ENCODE measurements at regions not wholly inside any gene's neighbourhood (a gene's known extent, or its start where the extent isn't known, plus 50 kb on each side); places are given as distances from the start of the nearest gene placed in this dataset.
A peak's percentile ranks its signal among the peaks of the same experiment; 100 is the strongest.

- H3K27ac Mint-ChIP-seq, result no peak overlapping the region
- no peak overlapping the region for H3K4me3 Mint-ChIP-seq
- no peaks in the 10 kb centered on the region for H3K9me3 Mint-ChIP-seq
- no peaks in the 10 kb centered on the region for H3K27me3 Mint-ChIP-seq
- peaks cover 1 to 5% (median 3%) of the 10 kb centered on the region in 3 donors for H3K4me1 Mint-ChIP-seq
- H3K36me3 Mint-ChIP-seq, result no peaks in the 10 kb centered on the region
These were observed 220.0 kb downstream of the ESM1 start for GRCh38 chr5:54765165-54766028.

GRCh38 chr5:54764102-54765090 is 221.0 kb downstream of the ESM1 start:
- Mint-ChIP-seq H3K36me3 (no peaks in the 10 kb centered on the region), H3K4me3 (peak overlapping the region in 1 of 4 donors; percentile 27), H3K4me1 (peaks cover 0 to 3% (median 1%) of the 10 kb centered on the region in 3 donors), H3K9me3 (no peaks in the 10 kb centered on the region), H3K27ac (no peak overlapping the region), H3K27me3 (no peaks in the 10 kb centered on the region)

GRCh38 chr5:54761213-54761701 is 224.1 kb downstream of the ESM1 start:
- H3K27ac Mint-ChIP-seq, result no peak overlapping the region
- peaks cover 8 to 10% (median 9%) of the 10 kb centered on the region in 3 donors for H3K4me1 Mint-ChIP-seq
- H3K36me3 Mint-ChIP-seq, result no peaks in the 10 kb centered on the region
- no peaks in the 10 kb centered on the region for H3K27me3 Mint-ChIP-seq
- H3K4me3 Mint-ChIP-seq, result no peak overlapping the region
- no peaks in the 10 kb centered on the region for H3K9me3 Mint-ChIP-seq

GRCh38 chr5:54760182-54760935 is 225.0 kb downstream of the ESM1 start:
- Mint-ChIP-seq H3K4me1 (peaks cover 16 to 19% (median 18%) of the 10 kb centered on the region in 3 donors), H3K4me3 (no peak overlapping the region), H3K36me3 (no peaks in the 10 kb centered on the region), H3K9me3 (no peaks in the 10 kb centered on the region), H3K27me3 (no peaks in the 10 kb centered on the region), H3K27ac (no peak overlapping the region)

GRCh38 chr5:54758038-54758437 is 227.4 kb downstream of the ESM1 start:
- no peaks in the 10 kb centered on the region for H3K27me3 Mint-ChIP-seq
- H3K4me1 Mint-ChIP-seq, result peaks cover 37 to 40% (median 37%) of the 10 kb centered on the region in 3 donors
- no peaks in the 10 kb centered on the region for H3K9me3 Mint-ChIP-seq
- H3K4me3 Mint-ChIP-seq, result no peak overlapping the region
- peaks cover 2% of the 10 kb centered on the region for H3K36me3 Mint-ChIP-seq
- no peak overlapping the region for H3K27ac Mint-ChIP-seq

GRCh38 chr5:54757541-54757940 is 227.9 kb downstream of the ESM1 start:
- Mint-ChIP-seq H3K9me3 (no peaks in the 10 kb centered on the region), H3K27me3 (no peaks in the 10 kb centered on the region), H3K36me3 (peaks cover 4% of the 10 kb centered on the region), H3K4me3 (no peak overlapping the region), H3K27ac (no peak overlapping the region), H3K4me1 (peaks cover 41 to 44% (median 41%) of the 10 kb centered on the region in 3 donors)

GRCh38 chr5:54756796-54757402 is 228.5 kb downstream of the ESM1 start:
- Mint-ChIP-seq H3K9me3 (no peaks in the 10 kb centered on the region), H3K4me3 (peak overlapping the region in 2 of 4 donors; percentile 67 to 85), H3K4me1 (peaks cover 41 to 44% (median 41%) of the 10 kb centered on the region in 3 donors), H3K27me3 (no peaks in the 10 kb centered on the region), H3K27ac (no peak overlapping the region), H3K36me3 (peaks cover 4% of the 10 kb centered on the region)

- Mint-ChIP-seq H3K27ac (peak overlapping the region in 1 of 3 donors; percentile 4), H3K4me3 (peak overlapping the region in 2 of 4 donors; percentile 67 to 85), H3K36me3 (peaks cover 4% of the 10 kb centered on the region), H3K4me1 (peaks cover 41 to 46% (median 41%) of the 10 kb centered on the region in 3 donors), H3K27me3 (no peaks in the 10 kb centered on the region), H3K9me3 (no peaks in the 10 kb centered on the region)
These were observed 229.1 kb downstream of the ESM1 start for GRCh38 chr5:54756301-54756700.

- Mint-ChIP-seq H3K4me1 (peaks cover 40 to 50% (median 41%) of the 10 kb centered on the region in 3 donors), H3K27me3 (no peaks in the 10 kb centered on the region), H3K27ac (peak overlapping the region in 1 of 3 donors; percentile 46), H3K9me3 (no peaks in the 10 kb centered on the region), H3K4me3 (peak overlapping the region in 2 of 4 donors; percentile 67 to 89), H3K36me3 (peaks cover 4% of the 10 kb centered on the region)
These were observed 230.5 kb downstream of the ESM1 start for GRCh38 chr5:54754878-54755277.

- peak overlapping the region in 2 of 4 donors; percentile 67 to 89 for H3K4me3 Mint-ChIP-seq
- no peaks in the 10 kb centered on the region for H3K27me3 Mint-ChIP-seq
- peak overlapping the region in 2 of 3 donors; percentile 28 to 42 for H3K27ac Mint-ChIP-seq
- H3K36me3 Mint-ChIP-seq, result peaks cover 4% of the 10 kb centered on the region
- H3K4me1 Mint-ChIP-seq, result peaks cover 40 to 50% (median 41%) of the 10 kb centered on the region in 3 donors
- no peaks in the 10 kb centered on the region for H3K9me3 Mint-ChIP-seq
These were observed 231.0 kb downstream of the ESM1 start for GRCh38 chr5:54754420-54754819.

- Mint-ChIP-seq H3K27ac (peak overlapping the region in 2 of 3 donors; percentile 42 to 79), H3K4me3 (peak overlapping the region in 1 of 4 donors; percentile 91), H3K4me1 (peaks cover 40 to 50% (median 41%) of the 10 kb centered on the region in 3 donors), H3K9me3 (no peaks in the 10 kb centered on the region), H3K36me3 (peaks cover 4% of the 10 kb centered on the region), H3K27me3 (no peaks in the 10 kb centered on the region)
These were observed 231.6 kb downstream of the ESM1 start for GRCh38 chr5:54753753-54754152.

- Mint-ChIP-seq H3K27me3 (no peaks in the 10 kb centered on the region), H3K4me1 (peaks cover 40 to 50% (median 41%) of the 10 kb centered on the region in 3 donors), H3K27ac (peak overlapping the region in 2 of 3 donors; percentile 69 to 79), H3K36me3 (peaks cover 4% of the 10 kb centered on the region), H3K9me3 (no peaks in the 10 kb centered on the region), H3K4me3 (peak overlapping the region; percentile 2 to 91 (median 65))
These were observed 232.4 kb downstream of the ESM1 start for GRCh38 chr5:54753034-54753433.

GRCh38 chr5:54748527-54748926 is 231.0 kb downstream of the SNX18 start:
- peaks cover 16 to 24% (median 18%) of the 10 kb centered on the region in 3 donors for H3K4me1 Mint-ChIP-seq
- H3K36me3 Mint-ChIP-seq, result peaks cover 4% of the 10 kb centered on the region
- no peak overlapping the region for H3K4me3 Mint-ChIP-seq
- H3K27ac Mint-ChIP-seq, result no peak overlapping the region
- H3K27me3 Mint-ChIP-seq, result peaks cover 3% of the 10 kb centered on the region
- no peaks in the 10 kb centered on the region for H3K9me3 Mint-ChIP-seq

Measured in IgD-negative memory B cell (primary cell).